ENCODE measurements at regions not wholly inside any gene's neighbourhood (a gene's known extent, or its start where the extent isn't known, plus 50 kb on each side); places are given as distances from the start of the nearest gene placed in this dataset.

DNA sequence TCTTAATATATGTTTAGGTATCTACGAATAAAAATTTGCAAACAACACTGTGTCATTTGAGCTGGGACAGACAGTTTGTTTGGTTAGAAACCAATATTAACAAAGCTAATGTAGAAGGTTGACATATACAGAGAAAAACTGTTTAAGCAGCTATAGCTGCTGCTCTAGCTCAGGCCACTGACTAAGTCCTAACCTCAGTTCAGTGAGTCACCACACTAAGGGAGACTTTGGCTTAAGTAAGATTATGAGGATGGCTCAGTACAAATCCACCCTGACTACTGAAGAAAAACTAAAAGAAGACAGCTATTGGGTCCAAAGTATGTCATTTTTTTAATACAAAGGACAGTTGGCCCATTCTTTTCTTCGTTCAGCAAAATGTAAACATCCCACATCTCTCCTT lies 717.3 kb upstream of the ACTRT1 start:
- DNase-seq (ENCODE audit: low spot score) = no peak
- in situ Hi-C loops (cut with MboI; ENCODE audit: low sequenced_read_pairs, unreplicated experiment) = no loop called here
- TF ChIP-seq, protein P1, sequence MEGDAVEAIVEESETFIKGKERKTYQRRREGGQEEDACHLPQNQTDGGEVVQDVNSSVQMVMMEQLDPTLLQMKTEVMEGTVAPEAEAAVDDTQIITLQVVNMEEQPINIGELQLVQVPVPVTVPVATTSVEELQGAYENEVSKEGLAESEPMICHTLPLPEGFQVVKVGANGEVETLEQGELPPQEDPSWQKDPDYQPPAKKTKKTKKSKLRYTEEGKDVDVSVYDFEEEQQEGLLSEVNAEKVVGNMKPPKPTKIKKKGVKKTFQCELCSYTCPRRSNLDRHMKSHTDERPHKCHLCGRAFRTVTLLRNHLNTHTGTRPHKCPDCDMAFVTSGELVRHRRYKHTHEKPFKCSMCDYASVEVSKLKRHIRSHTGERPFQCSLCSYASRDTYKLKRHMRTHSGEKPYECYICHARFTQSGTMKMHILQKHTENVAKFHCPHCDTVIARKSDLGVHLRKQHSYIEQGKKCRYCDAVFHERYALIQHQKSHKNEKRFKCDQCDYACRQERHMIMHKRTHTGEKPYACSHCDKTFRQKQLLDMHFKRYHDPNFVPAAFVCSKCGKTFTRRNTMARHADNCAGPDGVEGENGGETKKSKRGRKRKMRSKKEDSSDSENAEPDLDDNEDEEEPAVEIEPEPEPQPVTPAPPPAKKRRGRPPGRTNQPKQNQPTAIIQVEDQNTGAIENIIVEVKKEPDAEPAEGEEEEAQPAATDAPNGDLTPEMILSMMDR (IDR thresholded peaks at IDR 0.05; ENCODE audit: borderline replicate concordance, control extremely low read depth, extremely low read depth, insufficient read depth, missing control alignments) = no peak

DNA sequence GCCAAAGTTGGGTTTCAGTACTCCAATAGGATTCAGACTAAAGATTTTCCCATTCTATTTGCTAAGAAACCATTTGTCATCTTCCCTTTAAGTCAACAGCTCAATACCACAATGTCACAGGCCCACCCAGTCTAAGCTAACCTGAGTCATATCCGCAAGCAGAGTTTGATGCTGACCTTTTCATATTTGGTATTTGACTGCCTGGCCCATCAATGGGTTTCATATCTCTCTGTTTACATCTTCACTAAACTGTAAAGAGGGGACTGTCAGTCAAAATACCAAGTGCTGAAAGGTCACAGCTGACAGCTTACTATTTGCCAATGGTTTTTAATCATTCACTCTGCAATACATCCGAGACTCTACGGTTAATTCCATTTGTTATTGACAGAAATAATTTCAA lies 707.5 kb upstream of the ACTRT1 start:
- DNase-seq (ENCODE audit: low spot score) = no peak
- TF ChIP-seq, protein P1 (IDR thresholded peaks at IDR 0.05; ENCODE audit: borderline replicate concordance, control extremely low read depth, extremely low read depth, insufficient read depth, missing control alignments) = no peak
- in situ Hi-C loops (cut with MboI; ENCODE audit: low sequenced_read_pairs, unreplicated experiment) = no loop called here

DNA sequence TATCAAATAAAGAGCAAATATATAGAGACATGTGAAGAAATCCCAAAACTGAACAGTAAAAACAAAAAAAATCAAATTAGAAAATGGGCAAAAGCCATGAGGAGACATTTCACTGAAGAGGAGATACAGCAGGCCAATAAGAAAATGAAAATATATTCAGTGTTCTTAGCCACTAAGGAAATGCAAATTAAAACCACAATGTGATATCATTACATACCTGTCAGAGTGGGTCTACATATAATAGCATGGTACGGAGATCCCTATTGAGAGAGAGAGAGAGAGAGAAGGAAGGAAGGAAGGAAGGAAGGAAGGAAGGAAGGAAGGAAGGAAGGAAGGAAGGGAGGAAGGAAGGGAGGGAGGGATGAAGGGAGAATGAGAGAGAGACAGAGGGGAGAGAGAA lies 707.0 kb upstream of the ACTRT1 start:
- no peak for DNase-seq (ENCODE audit: low spot score)
- TF ChIP-seq, protein P1 (IDR thresholded peaks at IDR 0.05; ENCODE audit: borderline replicate concordance, control extremely low read depth, extremely low read depth, insufficient read depth, missing control alignments) = no peak
- in situ Hi-C loops (cut with MboI; ENCODE audit: low sequenced_read_pairs, unreplicated experiment) = no loop called here

DNA sequence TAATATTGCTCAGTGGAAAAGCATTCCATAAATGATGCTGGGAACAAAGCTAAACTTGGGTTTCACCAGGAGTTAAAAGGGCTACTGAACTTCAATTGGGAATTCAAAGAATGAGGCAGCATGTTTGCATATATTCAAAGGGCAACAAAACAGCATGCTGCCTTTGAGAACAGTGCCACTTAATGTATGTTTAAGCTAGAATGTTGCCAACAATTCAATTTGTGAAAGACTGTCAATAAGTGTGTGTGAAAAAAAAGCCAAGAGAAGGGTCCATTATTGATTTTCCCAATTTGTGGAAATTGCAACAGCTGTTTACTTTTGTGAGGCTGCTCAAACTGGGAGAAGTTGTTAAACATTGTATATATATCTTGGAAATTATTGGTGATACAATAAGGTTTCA lies 701.9 kb upstream of the ACTRT1 start:
- no peak for DNase-seq (ENCODE audit: low spot score)
- TF ChIP-seq, protein P1 (IDR thresholded peaks at IDR 0.05; ENCODE audit: borderline replicate concordance, control extremely low read depth, extremely low read depth, insufficient read depth, missing control alignments) = no peak
- in situ Hi-C loops (cut with MboI; ENCODE audit: low sequenced_read_pairs, unreplicated experiment) = no loop called here

DNA sequence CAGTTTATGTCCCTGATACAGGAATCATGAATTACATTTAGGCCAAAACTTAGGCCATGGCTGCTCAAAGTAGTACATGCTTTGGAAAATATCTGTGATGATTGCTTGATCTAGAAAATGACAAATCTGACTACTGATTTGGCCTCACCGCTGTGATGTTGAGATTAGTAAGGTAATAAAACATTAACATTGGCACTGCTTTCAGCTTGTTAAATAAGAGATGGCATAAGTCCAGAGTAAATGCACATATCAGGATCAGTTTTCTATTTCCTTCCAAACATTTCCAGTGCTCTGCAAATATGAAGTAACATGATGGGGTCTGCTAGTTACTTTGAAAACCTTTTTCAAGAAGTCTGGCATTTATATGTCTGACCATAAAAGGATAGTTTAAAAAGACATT lies 687.3 kb upstream of the ACTRT1 start:
- DNase-seq (ENCODE audit: low spot score) = no peak
- TF ChIP-seq, protein P1 (IDR thresholded peaks at IDR 0.05; ENCODE audit: borderline replicate concordance, control extremely low read depth, extremely low read depth, insufficient read depth, missing control alignments) = no peak
- in situ Hi-C loops (cut with MboI; ENCODE audit: low sequenced_read_pairs, unreplicated experiment) = no loop called here

DNA sequence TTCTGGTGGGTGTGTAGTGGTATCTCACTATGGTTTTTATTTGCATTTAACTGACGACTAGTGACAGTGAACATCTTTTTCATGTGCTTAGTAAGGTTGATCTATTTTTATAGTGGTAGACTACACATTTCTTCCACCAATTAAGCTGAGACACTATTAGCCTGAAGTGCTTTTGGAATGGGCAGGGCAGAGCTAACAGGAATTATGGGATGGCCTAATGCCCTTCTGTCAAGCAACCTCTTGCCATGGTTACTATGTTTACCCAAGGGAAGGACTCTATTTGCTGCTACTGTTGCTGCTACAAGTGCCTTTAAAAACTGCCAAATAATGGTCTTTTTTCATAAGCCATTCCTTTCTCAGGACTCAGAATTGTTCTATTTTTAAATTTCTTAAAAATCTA lies 676.7 kb upstream of the ACTRT1 start:
- in situ Hi-C loops (cut with MboI; ENCODE audit: low sequenced_read_pairs, unreplicated experiment) = no loop called here
- DNase-seq (ENCODE audit: low spot score) = no peak
- TF ChIP-seq, protein P1 (IDR thresholded peaks at IDR 0.05; ENCODE audit: borderline replicate concordance, control extremely low read depth, extremely low read depth, insufficient read depth, missing control alignments) = no peak

All from GM13976 (cell line).